NCI-H2029 (cell line): ENCODE measurements at regions not wholly inside any gene's neighbourhood (a gene's known extent, or its start where the extent isn't known, plus 50 kb on each side); places are given as distances from the start of the nearest gene placed in this dataset.
"Not testable (repeated sequence)": the region's sequence is repeated elsewhere in the genome, so short reads cannot be mapped to it uniquely, and the experiment has no call there.

Experiments
- DNase-seq: peaks from one replicate; lab custom pipeline; 2025; lab: John Stamatoyannopoulos, UW

GRCh38 chr17:47066841-47067682, 88.0 kb upstream of the RPRML start:
- DNase-seq = peak; percentile 79

- no peak for DNase-seq
Observed at GRCh38 chr17:47066095-47066494, 87.0 kb upstream of the RPRML start.

DNA sequence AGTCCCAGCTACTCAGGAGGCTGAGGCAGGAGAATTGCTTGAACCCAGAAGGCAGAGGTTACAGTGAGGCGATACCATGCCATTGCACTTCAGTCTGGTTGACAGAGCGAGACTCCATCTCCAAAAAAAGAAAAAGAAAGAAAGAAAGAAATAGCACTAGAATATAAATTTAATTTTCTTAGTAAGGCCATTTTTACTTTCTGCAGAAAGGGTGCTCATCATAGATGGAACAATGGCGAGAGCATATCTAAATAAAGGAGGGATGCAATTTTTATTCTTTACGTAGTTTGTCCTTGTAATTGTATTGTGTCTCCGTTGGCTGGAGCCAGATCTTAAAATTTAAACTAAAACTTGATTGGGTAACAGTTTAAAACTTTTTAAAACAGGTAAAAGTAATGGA, 85.6 kb upstream of the RPRML start:
- no peak for DNase-seq

DNA sequence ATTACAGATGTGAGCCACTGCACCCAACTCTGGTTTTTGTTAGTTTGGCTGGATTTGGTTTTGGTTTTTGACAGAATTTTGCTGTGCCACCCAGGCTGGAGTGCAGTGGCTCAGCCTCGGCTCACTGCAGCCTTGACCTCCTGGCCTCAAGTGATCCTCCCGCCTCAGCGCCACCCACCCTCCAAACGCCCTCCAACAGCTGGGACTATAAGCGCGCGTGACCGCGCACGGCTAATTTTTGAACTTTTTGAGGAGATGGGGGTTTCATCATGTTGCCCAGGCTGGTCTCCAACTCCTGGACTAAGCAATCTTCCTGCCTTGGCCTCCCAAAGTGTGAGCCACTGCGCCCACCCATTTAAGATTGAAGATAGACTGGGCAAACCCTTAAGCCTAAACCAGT, 84.4 kb upstream of the RPRML start:
- DNase-seq = no peak

DNA sequence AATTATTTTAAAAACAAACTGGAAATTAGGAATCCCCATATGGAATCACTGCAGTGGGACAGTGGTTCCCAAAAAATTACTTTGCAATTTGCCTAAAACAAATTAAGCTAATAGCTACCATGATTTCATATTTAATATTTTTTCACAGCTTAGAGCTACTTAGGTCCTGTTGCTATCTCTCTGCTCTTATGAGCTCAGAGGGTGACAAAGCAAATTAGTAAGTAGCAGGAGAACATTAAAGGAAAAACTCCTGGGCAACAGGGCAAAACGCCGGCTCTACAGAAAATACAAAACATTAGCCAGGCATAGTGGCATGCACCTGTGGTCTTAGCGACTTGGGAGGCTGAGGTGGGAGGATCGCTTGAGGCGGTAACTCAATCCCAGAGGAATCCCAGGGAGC, 83.8 kb upstream of the RPRML start:
- not testable (repeated sequence) for DNase-seq

DNA sequence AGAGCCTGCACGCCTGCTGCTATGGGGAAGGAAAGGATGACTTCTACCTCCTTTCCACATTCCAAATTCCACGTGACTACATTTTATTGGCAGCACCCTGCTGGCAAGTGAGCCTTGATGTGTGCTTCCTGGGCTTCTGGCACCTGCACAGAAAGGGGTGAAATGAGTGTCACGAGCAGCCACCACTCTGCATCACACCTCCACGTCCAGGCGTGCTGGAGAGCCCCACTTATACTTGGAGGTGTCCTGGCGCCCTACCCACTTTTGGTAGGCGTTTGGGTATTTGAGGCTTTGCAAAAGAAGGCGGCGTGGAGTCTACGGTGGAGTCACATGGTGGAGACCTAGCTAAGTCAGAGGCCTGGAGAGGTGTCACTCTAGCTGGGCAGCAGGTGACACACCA, 81.0 kb upstream of the RPRML start:
- DNase-seq = not testable (repeated sequence)

DNA sequence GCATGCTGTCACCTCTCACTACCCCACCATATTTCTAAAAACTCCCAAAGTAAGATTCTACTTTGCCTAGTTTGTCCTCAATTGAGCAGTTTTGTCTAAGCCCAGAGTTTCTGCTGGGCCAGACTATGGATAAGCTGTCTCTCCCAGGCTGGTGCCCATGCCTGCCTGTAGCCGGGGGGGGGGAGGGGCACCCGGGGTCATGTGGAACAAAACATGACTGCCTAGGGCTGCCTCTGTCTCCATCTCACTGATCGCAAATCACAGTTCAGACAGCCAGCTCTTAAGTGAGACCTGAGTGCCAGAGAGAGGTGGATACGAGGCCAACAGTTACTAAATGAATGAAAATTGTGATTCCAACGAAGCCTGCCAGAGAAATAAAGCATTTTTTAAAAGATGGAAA, 78.8 kb upstream of the RPRML start:
- no peak for DNase-seq

DNA sequence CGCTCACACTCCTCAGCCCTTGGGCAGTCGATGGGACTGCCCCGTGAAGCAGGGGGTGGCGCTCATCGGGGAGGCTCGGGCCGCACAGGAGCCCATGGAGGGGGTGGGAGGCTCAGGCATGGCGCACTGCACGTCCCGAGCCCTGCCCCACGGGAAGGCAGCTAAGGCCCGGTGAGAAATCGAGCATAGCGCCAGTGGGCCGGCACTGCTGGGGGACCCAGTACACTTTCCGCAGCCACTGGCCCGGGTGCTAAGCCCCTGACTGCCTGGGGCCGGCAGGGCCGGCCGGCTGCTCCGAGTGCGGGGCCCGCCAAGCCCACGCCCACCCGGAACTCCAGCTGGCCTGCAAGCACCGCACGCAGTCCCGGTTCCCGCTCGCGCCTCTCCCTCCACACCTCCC, 78.2 kb upstream of the RPRML start:
- not testable (repeated sequence) for DNase-seq

DNA sequence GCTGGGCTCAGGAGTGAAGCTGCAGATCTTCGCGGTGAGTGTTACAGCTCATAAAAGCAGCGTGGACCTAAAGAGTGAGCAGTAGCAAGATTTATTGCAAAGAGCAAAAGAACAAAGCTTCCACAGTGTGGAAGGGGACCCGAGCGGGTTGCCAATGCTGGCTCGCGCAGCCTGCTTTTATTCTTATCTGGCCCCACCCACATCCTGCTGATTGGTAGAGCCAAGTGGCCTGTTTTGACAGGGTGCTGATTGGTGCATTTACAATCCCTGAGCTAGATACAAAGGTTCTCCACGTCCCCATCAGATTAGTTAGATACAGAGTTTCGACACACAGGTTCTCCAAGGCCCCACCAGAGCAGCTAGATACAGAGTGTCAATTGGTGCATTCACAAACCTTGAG, 77.6 kb upstream of the RPRML start:
- not testable (repeated sequence) for DNase-seq
